SJSA1 (cell line): ENCODE measurements at regions not wholly inside any gene's neighbourhood (a gene's known extent, or its start where the extent isn't known, plus 50 kb on each side); places are given as distances from the start of the nearest gene placed in this dataset.

Experiments
- DNase-seq, 2 experiments: peaks; one replicate each; pipeline ENCODE4 v3.0.0-alpha.2; 2015 to 2020; ENCODE audit warnings: low spot score in 2 of 2, low read depth in 1 of 2
- H3K27ac ChIP-seq: fragments of 250-450 bp; sonication (Bioruptor Pico); 2 replicates; pipeline ENCODE4 v1.5.1; 2020; ENCODE audit warnings: mild to moderate bottlenecking, moderate library complexity
- H3K27me3 ChIP-seq: fragments of 250-450 bp; sonication (Bioruptor Pico); replicated peaks from 2 replicates; pipeline ENCODE4 v1.5.1; 2020; ENCODE audit warnings: mild to moderate bottlenecking, moderate library complexity
- H3K36me3 ChIP-seq: fragments of 250-450 bp; sonication (Bioruptor Pico); 2 replicates; pipeline ENCODE4 v1.5.1; 2020; ENCODE audit warnings: mild to moderate bottlenecking
- H3K4me1 ChIP-seq: fragments of 250-450 bp; sonication (Bioruptor Pico); replicated peaks from 2 replicates; pipeline ENCODE4 v1.6.1; 2021; ENCODE audit warnings: mild to moderate bottlenecking
- H3K4me3 ChIP-seq: fragments of 250-450 bp; sonication (Bioruptor Pico); 2 replicates; pipeline ENCODE4 v1.5.1; 2020; ENCODE audit warnings: mild to moderate bottlenecking
- H3K9me3 ChIP-seq: fragments of 250-450 bp; sonication (Bioruptor Pico); replicated peaks from 2 replicates; pipeline ENCODE4 v1.5.1; 2020; ENCODE audit warnings: mild to moderate bottlenecking

DNA sequence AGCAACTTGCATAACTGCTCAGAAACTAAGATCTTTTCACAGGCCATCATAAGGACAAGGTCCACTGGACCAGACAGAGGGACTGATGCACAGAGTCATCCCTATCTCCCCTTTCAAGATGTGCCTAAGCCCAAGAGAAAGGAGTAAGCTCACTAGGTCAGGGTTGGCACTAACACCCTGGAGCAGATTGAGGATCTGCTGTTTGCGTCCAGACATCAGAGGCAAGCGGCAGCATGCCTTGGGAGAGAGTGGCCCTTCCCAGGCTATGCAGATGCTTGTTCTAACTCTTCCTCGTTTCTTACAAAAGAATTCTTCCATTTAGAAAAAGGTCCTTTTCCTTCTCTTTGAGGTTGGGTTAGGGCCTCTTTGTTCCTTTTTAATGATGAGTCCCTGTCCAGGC lies 187.2 kb downstream of the KCNA5 start:
- Histone ChIP-seq H3K4me3 (no peak overlapping the region), H3K36me3 (no peaks in the 10 kb centered on the region), H3K27me3 (no peaks in the 10 kb centered on the region), H3K9me3 (peaks cover 3% of the 10 kb centered on the region; the same call in 1 of the 2 replicates), H3K4me1 (no peaks in the 10 kb centered on the region; the same call in 1 of the 2 replicates), H3K27ac (no peak overlapping the region)
- no peak for DNase-seq

GRCh38 chr12:5232291-5232690 lies 188.6 kb downstream of the KCNA5 start:
- no peak overlapping the region for H3K4me3 ChIP-seq
- 0 out of 2 replicates have a peak, but pooled peaks cover 3% of the 10 kb centered on the region for H3K9me3 ChIP-seq
- no peaks in the 10 kb centered on the region for H3K27me3 ChIP-seq
- no peak overlapping the region for H3K27ac ChIP-seq
- no peak for DNase-seq
- H3K4me1 ChIP-seq, result no peaks in the 10 kb centered on the region; the same call in 1 of the 2 replicates
- H3K36me3 ChIP-seq, result no peaks in the 10 kb centered on the region

GRCh38 chr12:5232826-5233500 lies 189.3 kb downstream of the KCNA5 start:
- no peaks in the 10 kb centered on the region; the same call in 1 of the 2 replicates for H3K4me1 ChIP-seq
- no peaks in the 10 kb centered on the region for H3K27me3 ChIP-seq
- no peak overlapping the region for H3K27ac ChIP-seq
- H3K36me3 ChIP-seq, result no peaks in the 10 kb centered on the region
- 0 out of 2 replicates have a peak, but pooled peaks cover 3% of the 10 kb centered on the region for H3K9me3 ChIP-seq
- no peak for DNase-seq
- no peak overlapping the region for H3K4me3 ChIP-seq

DNA sequence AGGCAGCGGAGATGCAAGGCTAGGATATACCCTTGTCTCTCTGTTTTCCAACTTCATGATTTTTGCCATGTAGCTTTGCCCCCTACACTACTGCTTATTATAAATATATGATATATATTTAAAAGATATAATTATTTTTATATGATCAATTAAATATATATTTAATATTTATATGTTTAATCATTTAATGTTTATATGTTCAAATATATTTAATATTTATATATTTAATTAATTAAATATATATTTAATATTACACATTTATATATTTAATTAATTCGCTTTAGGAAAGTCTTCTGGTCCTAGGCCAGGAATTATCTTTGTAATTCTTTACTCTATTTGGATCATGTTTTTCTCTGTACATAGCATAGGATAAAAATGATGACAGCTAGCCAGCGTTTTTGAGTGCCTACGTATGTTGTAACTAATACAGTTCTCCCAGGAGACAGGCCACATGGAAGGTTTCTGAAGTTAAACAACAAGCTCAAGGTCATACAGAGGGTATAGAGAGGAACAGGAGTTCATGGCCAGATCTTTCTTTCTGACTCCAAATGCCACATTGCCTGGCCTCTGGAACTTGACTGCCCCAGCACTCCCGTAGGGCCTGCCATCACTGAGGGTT lies 192.5 kb downstream of the KCNA5 start:
- DNase-seq, result no peak
- Histone ChIP-seq H3K4me1 (no peaks in the 10 kb centered on the region), H3K27ac (no peak overlapping the region), H3K9me3 (no peaks in the 10 kb centered on the region), H3K4me3 (no peak overlapping the region), H3K27me3 (no peaks in the 10 kb centered on the region), H3K36me3 (no peaks in the 10 kb centered on the region)

- H3K4me1 ChIP-seq, result peaks cover 8% of the 10 kb centered on the region; the same call in 1 of the 2 replicates
- no peak overlapping the region for H3K27ac ChIP-seq
- no peaks in the 10 kb centered on the region; the same call in 1 of the 2 replicates for H3K27me3 ChIP-seq
- H3K4me3 ChIP-seq, result no peak overlapping the region
- DNase-seq, result no peak
- H3K36me3 ChIP-seq, result no peaks in the 10 kb centered on the region
- no peaks in the 10 kb centered on the region for H3K9me3 ChIP-seq
Observed at GRCh38 chr12:5242440-5242839, 189.5 kb upstream of the NTF3 start.

DNA sequence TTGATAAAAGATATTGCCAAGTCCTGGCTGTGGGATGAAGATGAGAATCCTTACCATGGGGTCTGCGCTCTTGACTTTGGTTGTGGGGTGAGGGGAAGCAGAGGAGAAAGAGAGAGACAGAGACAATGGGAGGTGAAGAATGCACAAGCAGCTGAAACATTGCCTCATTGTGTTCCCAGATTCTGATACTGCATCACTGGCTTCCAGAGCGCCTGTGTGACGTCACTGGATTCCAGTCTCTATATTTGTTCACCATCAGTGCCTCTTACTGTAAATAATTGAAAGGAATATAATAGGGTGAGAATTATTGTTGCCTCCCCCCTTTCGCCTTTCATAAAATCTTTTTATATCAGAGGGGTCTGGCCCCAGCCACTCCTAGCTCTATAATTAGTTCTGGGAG lies 188.9 kb upstream of the NTF3 start:
- no peak for DNase-seq
- Histone ChIP-seq H3K4me3 (no peak overlapping the region), H3K9me3 (no peaks in the 10 kb centered on the region), H3K4me1 (peaks cover 8% of the 10 kb centered on the region; the same call in 1 of the 2 replicates), H3K27me3 (no peaks in the 10 kb centered on the region; the same call in 1 of the 2 replicates), H3K36me3 (no peaks in the 10 kb centered on the region), H3K27ac (no peak overlapping the region)

DNA sequence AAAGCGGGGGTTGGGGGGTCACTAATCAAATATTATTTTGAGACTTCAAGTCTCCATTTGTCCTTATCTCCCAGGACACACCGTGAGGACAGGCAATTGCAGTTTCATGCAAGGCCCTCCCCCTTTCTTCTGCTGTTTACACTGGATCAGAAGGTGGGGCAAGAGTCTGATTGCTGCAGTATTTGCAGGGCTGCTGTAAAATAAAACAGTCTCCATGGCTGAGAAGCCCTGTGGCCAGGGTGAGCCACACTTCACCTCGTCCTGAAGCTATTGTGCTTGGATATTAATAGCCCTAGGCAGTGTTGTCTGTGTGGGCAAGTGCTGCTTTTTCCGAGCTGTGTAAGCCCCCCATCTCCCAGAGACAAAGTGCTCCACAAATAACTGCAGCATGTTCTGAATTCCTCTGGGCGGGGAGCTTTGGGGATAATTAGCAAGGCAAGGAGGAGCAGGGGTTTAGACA lies 187.4 kb upstream of the NTF3 start:
- no peak overlapping the region for H3K27ac ChIP-seq

GRCh38 chr12:5246196-5246595 lies 185.7 kb upstream of the NTF3 start:
- H3K27ac ChIP-seq, result no peak overlapping the region
- H3K4me1 ChIP-seq, result peaks cover 8% of the 10 kb centered on the region; the same call in 1 of the 2 replicates
- H3K9me3 ChIP-seq, result no peaks in the 10 kb centered on the region
- no peak for DNase-seq
- no peaks in the 10 kb centered on the region for H3K36me3 ChIP-seq
- no peak overlapping the region for H3K4me3 ChIP-seq
- H3K27me3 ChIP-seq, result no peaks in the 10 kb centered on the region; the same call in none of the 2 replicates

More for the DNA sequence above, 187.4 kb upstream of the NTF3 start:
- Histone ChIP-seq H3K27me3 (no peaks in the 10 kb centered on the region; the same call in 1 of the 2 replicates), H3K4me3 (no peak overlapping the region), H3K4me1 (peaks cover 8% of the 10 kb centered on the region; the same call in 1 of the 2 replicates), H3K9me3 (no peaks in the 10 kb centered on the region), H3K36me3 (no peaks in the 10 kb centered on the region)
- DNase-seq, result peak in 1 of 2 experiments; percentile 12

- H3K27me3 ChIP-seq, result no peaks in the 10 kb centered on the region; the same call in 1 of the 2 replicates
- peaks cover 8% of the 10 kb centered on the region; the same call in 1 of the 2 replicates for H3K4me1 ChIP-seq
- H3K9me3 ChIP-seq, result no peaks in the 10 kb centered on the region
- DNase-seq, result no peak
- H3K27ac ChIP-seq, result no peak overlapping the region
- H3K4me3 ChIP-seq, result no peak overlapping the region
- H3K36me3 ChIP-seq, result no peaks in the 10 kb centered on the region
Observed at GRCh38 chr12:5247144-5247543, 184.8 kb upstream of the NTF3 start.

- DNase-seq, result no peak
- Histone ChIP-seq H3K4me3 (no peak overlapping the region), H3K36me3 (no peaks in the 10 kb centered on the region), H3K4me1 (peaks cover 8% of the 10 kb centered on the region; the same call in 1 of the 2 replicates), H3K27me3 (peaks cover 4% of the 10 kb centered on the region; the same call in 1 of the 2 replicates), H3K9me3 (no peaks in the 10 kb centered on the region), H3K27ac (no peak overlapping the region)
Observed at GRCh38 chr12:5248230-5248629, 183.7 kb upstream of the NTF3 start.

- H3K27ac ChIP-seq, result no peak overlapping the region
- peaks cover 7% of the 10 kb centered on the region; the same call in 1 of the 2 replicates for H3K4me1 ChIP-seq
- no peaks in the 10 kb centered on the region for H3K9me3 ChIP-seq
- peaks cover 4% of the 10 kb centered on the region; the same call in 1 of the 2 replicates for H3K27me3 ChIP-seq
- H3K36me3 ChIP-seq, result no peaks in the 10 kb centered on the region
- no peak for DNase-seq
- no peak overlapping the region for H3K4me3 ChIP-seq
Observed at GRCh38 chr12:5248999-5249526, 182.8 kb upstream of the NTF3 start.

- no peaks in the 10 kb centered on the region for H3K9me3 ChIP-seq
- no peaks in the 10 kb centered on the region for H3K36me3 ChIP-seq
- no peak overlapping the region for H3K4me3 ChIP-seq
- H3K27ac ChIP-seq, result no peak overlapping the region
- DNase-seq, result no peak
- H3K4me1 ChIP-seq, result no peaks in the 10 kb centered on the region
- peaks cover 7% of the 10 kb centered on the region; the same call in 1 of the 2 replicates for H3K27me3 ChIP-seq
Observed at GRCh38 chr12:5251092-5251491, 180.8 kb upstream of the NTF3 start.

DNA sequence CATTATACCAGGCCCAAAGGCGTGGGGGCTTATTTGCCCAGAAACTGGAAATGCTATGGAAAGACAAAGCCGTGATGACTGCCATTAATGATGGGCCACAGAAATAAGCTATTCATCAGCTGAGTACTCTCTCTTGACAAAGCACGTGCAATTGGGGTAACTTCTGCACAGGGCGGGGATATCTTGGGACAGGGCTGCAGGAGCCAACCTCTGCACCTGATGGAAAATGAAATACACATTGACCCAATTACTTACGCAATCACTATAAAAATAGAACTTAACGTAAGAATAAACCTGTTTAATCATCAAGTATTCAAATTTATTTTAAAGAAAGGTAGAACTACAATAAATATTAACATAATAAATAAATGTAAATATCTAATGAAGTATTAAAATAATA lies 180.1 kb upstream of the NTF3 start:
- Histone ChIP-seq H3K27me3 (peaks cover 7% of the 10 kb centered on the region; the same call in 1 of the 2 replicates), H3K36me3 (no peaks in the 10 kb centered on the region), H3K4me1 (no peaks in the 10 kb centered on the region), H3K4me3 (no peak overlapping the region), H3K9me3 (no peaks in the 10 kb centered on the region), H3K27ac (no peak overlapping the region)
- no peak for DNase-seq

GRCh38 chr12:5254703-5255102 lies 177.2 kb upstream of the NTF3 start:
- H3K27me3 ChIP-seq, result peaks cover 7% of the 10 kb centered on the region; the same call in 1 of the 2 replicates
- H3K4me1 ChIP-seq, result no peaks in the 10 kb centered on the region
- no peak overlapping the region for H3K4me3 ChIP-seq
- no peak overlapping the region for H3K27ac ChIP-seq
- H3K9me3 ChIP-seq, result no peaks in the 10 kb centered on the region
- no peak for DNase-seq
- no peaks in the 10 kb centered on the region for H3K36me3 ChIP-seq
